ENCODE measurements at regions not wholly inside any gene's neighbourhood (a gene's known extent, or its start where the extent isn't known, plus 50 kb on each side); places are given as distances from the start of the nearest gene placed in this dataset.

- TF ChIP-seq ZNF331 (CRISPR knock-in tag; IDR thresholded peaks at IDR 0.05; ENCODE audit: low read depth) (no peak), ZNF114 (CRISPR knock-in tag; IDR thresholded peaks at IDR 0.05) (no peak), JUNB (IDR thresholded peaks at IDR 0.05; ENCODE audit: unreplicated experiment) (no peak)
Measured at GRCh38 chr3:65252266-65252665, 564.5 kb upstream of the ADAMTS9 start (continued).

- H3K36me3 Mint-ChIP-seq (ENCODE audit: low read depth) = no peaks in the 10 kb centered on the region
- Histone ChIP-seq H3K36me3 (ENCODE audit: insufficient read depth) (no peaks in the 10 kb centered on the region), H3K27me3 (ENCODE audit: insufficient read depth) (no peaks in the 10 kb centered on the region), H3K9me2 (ENCODE audit: insufficient read depth) (peaks cover 4% of the 10 kb centered on the region), H2AFZ (no peak overlapping the region), H3K4me3 (no peak overlapping the region), H3F3A (replicated peaks; ENCODE audit: low read depth) (no peaks in the 10 kb centered on the region), H3K27ac (ENCODE audit: low read depth) (no peak overlapping the region), H4K20me1 (replicated peaks; ENCODE audit: insufficient read depth) (no peaks in the 10 kb centered on the region), H3K79me2 (replicated peaks; ENCODE audit: insufficient read depth) (no peaks in the 10 kb centered on the region), H3K4me2 (no peak overlapping the region), H3K4me1 (ENCODE audit: insufficient read depth) (no peaks in the 10 kb centered on the region)
- H3K9me3 Mint-ChIP-seq = no peaks in the 10 kb centered on the region; the same call in 1 of the 3 replicates
- no peaks in the 10 kb centered on the region; the same call in 2 of the 3 replicates for H3K4me1 Mint-ChIP-seq
- no peak overlapping the region for H3K27ac Mint-ChIP-seq
- TF ChIP-seq EZH2 (IDR thresholded peaks at IDR 0.05; ENCODE audit: low read depth, unreplicated experiment) (no peak), REST (IDR thresholded peaks at IDR 0.05; ENCODE audit: unreplicated experiment) (no peak), CTCF (conservative IDR thresholded peaks at IDR 0.05; ENCODE audit: low read depth in 2 of 2) (no peak), ZNF462 (CRISPR knock-in tag; IDR thresholded peaks at IDR 0.05) (no peak), EZH2phosphoT487 (IDR thresholded peaks at IDR 0.05; ENCODE audit: unreplicated experiment) (no peak), JUNB (IDR thresholded peaks at IDR 0.05; ENCODE audit: unreplicated experiment) (no peak), ZNF331 (CRISPR knock-in tag; IDR thresholded peaks at IDR 0.05; ENCODE audit: low read depth) (no peak), STAT1 (IDR thresholded peaks at IDR 0.05; ENCODE audit: unreplicated experiment) (no peak), ETS1 (IDR thresholded peaks at IDR 0.05) (no peak)
- H3K27me3 Mint-ChIP-seq (ENCODE audit: insufficient read depth, low read depth, poor library complexity) = no peaks in the 10 kb centered on the region
- ATAC-seq (no peak), DNase-seq (ENCODE audit: low spot score) (no peak)
- H3K4me3 Mint-ChIP-seq = no peak overlapping the region
Measured at GRCh38 chr3:65251375-65251774, 563.6 kb upstream of the ADAMTS9 start.
